VCaP (cell line): ENCODE measurements at regions not wholly inside any gene's neighbourhood (a gene's known extent, or its start where the extent isn't known, plus 50 kb on each side); places are given as distances from the start of the nearest gene placed in this dataset.
"Not testable (repeated sequence)": the region's sequence is repeated elsewhere in the genome, so short reads cannot be mapped to it uniquely, and the experiment has no call there.

Experiments
- H3K27ac ChIP-seq: fragments of 450-650 bp; 2 replicates; pipeline ENCODE4 v1.5.1; 2017
- CTCF ChIP-seq: fragments of 450-650 bp; conservative IDR thresholded peaks from 2 replicates; pipeline ENCODE4 v1.5.1; 2017; ENCODE audit warnings: mild to moderate bottlenecking, moderate library complexity

GRCh38 chr4:102210806-102211205 is 134.5 kb downstream of the SLC39A8 start:
- not testable (repeated sequence) for H3K27ac ChIP-seq

GRCh38 chr4:102204634-102205033 is 140.6 kb downstream of the SLC39A8 start:
- not testable (repeated sequence) for H3K27ac ChIP-seq

GRCh38 chr4:102196221-102196620 is 149.1 kb downstream of the SLC39A8 start:
- TF ChIP-seq CTCF = no peak

GRCh38 chr4:102193145-102193544 is 152.1 kb downstream of the SLC39A8 start:
- TF ChIP-seq CTCF = no peak

More at GRCh38 chr4:102196221-102196620, 149.1 kb downstream of the SLC39A8 start:
- no peak overlapping the region for H3K27ac ChIP-seq

GRCh38 chr4:102180046-102180445 is 165.2 kb downstream of the SLC39A8 start:
- no peak for TF ChIP-seq CTCF
- H3K27ac ChIP-seq = no peak overlapping the region

More at GRCh38 chr4:102193145-102193544, 152.1 kb downstream of the SLC39A8 start:
- H3K27ac ChIP-seq = no peak overlapping the region

- no peak for TF ChIP-seq CTCF
- H3K27ac ChIP-seq = no peak overlapping the region
Observed at GRCh38 chr4:102174719-102175189, 170.5 kb downstream of the SLC39A8 start.

- no peak for TF ChIP-seq CTCF
- H3K27ac ChIP-seq = no peak overlapping the region
Observed at GRCh38 chr4:102172341-102172740, 172.9 kb downstream of the SLC39A8 start.

- TF ChIP-seq CTCF = no peak
- no peak overlapping the region for H3K27ac ChIP-seq
Observed at GRCh38 chr4:102170910-102171309, 174.4 kb downstream of the SLC39A8 start.

GRCh38 chr4:102169345-102169744 is 175.9 kb downstream of the SLC39A8 start:
- TF ChIP-seq CTCF = no peak
- H3K27ac ChIP-seq = no peak overlapping the region
